ENCODE measurements at regions not wholly inside any gene's neighbourhood (a gene's known extent, or its start where the extent isn't known, plus 50 kb on each side); places are given as distances from the start of the nearest gene placed in this dataset.

DNA sequence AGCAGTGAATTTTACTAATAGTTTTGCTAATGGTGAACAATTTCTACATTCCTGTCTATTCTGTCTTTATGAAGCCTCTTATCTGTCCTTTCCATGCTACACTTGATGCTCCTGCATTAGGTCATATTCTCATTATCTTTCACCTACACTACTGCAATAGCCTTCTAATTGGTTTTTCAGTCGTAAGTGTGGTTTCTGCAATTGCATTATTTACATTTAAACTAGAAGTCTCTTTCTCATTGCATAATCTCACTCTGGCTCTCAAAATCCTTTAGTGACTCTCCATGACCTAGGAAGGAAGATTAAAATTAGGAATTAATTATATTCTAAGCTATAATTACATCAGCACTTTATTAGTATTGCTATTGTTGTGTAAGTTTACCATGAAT lies 686.5 kb downstream of the IGSF11 start:
- no peak overlapping the region for H4K5ac ChIP-seq (ENCODE audit: insufficient read length, low read depth, low read length)
- no peak for TF ChIP-seq TBP (IDR thresholded peaks at IDR 0.05; ENCODE audit: low read depth, low read length)
- TF ChIP-seq, protein P1, sequence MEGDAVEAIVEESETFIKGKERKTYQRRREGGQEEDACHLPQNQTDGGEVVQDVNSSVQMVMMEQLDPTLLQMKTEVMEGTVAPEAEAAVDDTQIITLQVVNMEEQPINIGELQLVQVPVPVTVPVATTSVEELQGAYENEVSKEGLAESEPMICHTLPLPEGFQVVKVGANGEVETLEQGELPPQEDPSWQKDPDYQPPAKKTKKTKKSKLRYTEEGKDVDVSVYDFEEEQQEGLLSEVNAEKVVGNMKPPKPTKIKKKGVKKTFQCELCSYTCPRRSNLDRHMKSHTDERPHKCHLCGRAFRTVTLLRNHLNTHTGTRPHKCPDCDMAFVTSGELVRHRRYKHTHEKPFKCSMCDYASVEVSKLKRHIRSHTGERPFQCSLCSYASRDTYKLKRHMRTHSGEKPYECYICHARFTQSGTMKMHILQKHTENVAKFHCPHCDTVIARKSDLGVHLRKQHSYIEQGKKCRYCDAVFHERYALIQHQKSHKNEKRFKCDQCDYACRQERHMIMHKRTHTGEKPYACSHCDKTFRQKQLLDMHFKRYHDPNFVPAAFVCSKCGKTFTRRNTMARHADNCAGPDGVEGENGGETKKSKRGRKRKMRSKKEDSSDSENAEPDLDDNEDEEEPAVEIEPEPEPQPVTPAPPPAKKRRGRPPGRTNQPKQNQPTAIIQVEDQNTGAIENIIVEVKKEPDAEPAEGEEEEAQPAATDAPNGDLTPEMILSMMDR (IDR thresholded peaks at IDR 0.05; ENCODE audit: control extremely low read depth in 1 of 3, insufficient read depth in 1 of 3, low read depth in 1 of 3, low read length in 3 of 3): no peak
- no peak for TF ChIP-seq SAP30 (IDR thresholded peaks at IDR 0.05; ENCODE audit: insufficient read depth, insufficient replicate concordance, low read length)
- no peak for TF ChIP-seq SP4 (IDR thresholded peaks at IDR 0.05; ENCODE audit: low read length)
- no peak for TF ChIP-seq ASH2L (IDR thresholded peaks at IDR 0.05; ENCODE audit: low read length)
- TF ChIP-seq HDAC6 (IDR thresholded peaks at IDR 0.05; ENCODE audit: low read depth, low read length): no peak
- no peak for TF ChIP-seq BRCA1 (IDR thresholded peaks at IDR 0.05; ENCODE audit: low read depth, low read length)
- no peak for TF ChIP-seq CHD1 (IDR thresholded peaks at IDR 0.05; ENCODE audit: low read depth, low read length)
- no peak for TF ChIP-seq NANOG (IDR thresholded peaks at IDR 0.05; ENCODE audit: insufficient read depth, low read depth, low read length, poor library complexity, severe bottlenecking)
- no peak for TF ChIP-seq MAX (IDR thresholded peaks at IDR 0.05)
- no peak for TF ChIP-seq SIX5 (IDR thresholded peaks at IDR 0.05; ENCODE audit: low read depth, low read length)
- no peak for TF ChIP-seq MAFK (IDR thresholded peaks at IDR 0.05; ENCODE audit: low read depth, low read length)

More for the DNA sequence above, 686.5 kb downstream of the IGSF11 start:
- no peaks in the 10 kb centered on the region for H3K79me1 ChIP-seq (ENCODE audit: low read depth, low read length)
- FAIRE-seq: no peak
- H3K23ac ChIP-seq (ENCODE audit: insufficient read length): no peak overlapping the region
- CTCF ChIA-PET (ENCODE audit: partially characterized antibody): no interaction called here
- no peak overlapping the region for H2BK20ac ChIP-seq (ENCODE audit: low read length)
- no peak overlapping the region for H4K8ac ChIP-seq (ENCODE audit: extremely low read depth, insufficient read depth, low read length)
- H2BK5ac ChIP-seq (ENCODE audit: low read depth, low read length): no peak overlapping the region
- no peak overlapping the region for H3K14ac ChIP-seq (ENCODE audit: insufficient read length)
- H3K4me2 ChIP-seq (ENCODE audit: insufficient read depth in 1 of 2, low read depth in 2 of 2, low read length in 2 of 2): no peak overlapping the region
- no peaks in the 10 kb centered on the region for H3K27me3 ChIP-seq (replicated peaks in 1 of 4; ENCODE audit: control insufficient read depth in 3 of 4, extremely low read depth in 1 of 4, insufficient read depth in 3 of 4, low read length in 3 of 4)
- no peak overlapping the region for H3K27ac ChIP-seq (ENCODE audit: low read depth, low read length)
- no peak overlapping the region for H2BK120ac ChIP-seq (replicated peaks; ENCODE audit: low read depth, low read length)
- no peak overlapping the region for H4K91ac ChIP-seq (replicated peaks; ENCODE audit: insufficient read length, low read length)
- no peaks in the 10 kb centered on the region for H4K20me1 ChIP-seq (replicated peaks in 1 of 2; ENCODE audit: control insufficient read depth in 1 of 2, insufficient read depth in 2 of 2, low read length in 2 of 2)
- H3K36me3 ChIP-seq (ENCODE audit: control insufficient read depth in 2 of 4, insufficient read depth in 4 of 4, low read length in 3 of 4): no peaks in the 10 kb centered on the region
- H3K9me3 ChIP-seq (ENCODE audit: insufficient read depth in 2 of 2, low read depth in 1 of 2, low read length in 1 of 2): no peaks in the 10 kb centered on the region; a peak in 2 of 4 replicates
- POLR2A ChIA-PET (ENCODE audit: partially characterized antibody): no interaction called here
- no peak overlapping the region for H2AFZ ChIP-seq (ENCODE audit: low read length)
- no peaks in the 10 kb centered on the region for H3K4me1 ChIP-seq (replicated peaks in 1 of 4; ENCODE audit: control insufficient read depth in 3 of 4, insufficient read depth in 4 of 4, low read length in 3 of 4)
- H3K4me3 ChIP-seq (ENCODE audit: extremely low read depth in 1 of 4, insufficient read depth in 2 of 4, low read depth in 3 of 4, low read length in 4 of 4): no peak overlapping the region
- no peak overlapping the region for H3K4ac ChIP-seq (replicated peaks; ENCODE audit: insufficient read length, low read depth, low read length)
- DNase-seq (ENCODE audit: low read depth in 1 of 2, low spot score in 2 of 2): no peak
- no peaks in the 10 kb centered on the region for H3K79me2 ChIP-seq (ENCODE audit: control insufficient read depth in 1 of 2, insufficient read depth in 2 of 2, low read length in 2 of 2)
- no peak overlapping the region for H2BK12ac ChIP-seq (ENCODE audit: low read depth, low read length)
- H2BK15ac ChIP-seq (ENCODE audit: low read length): no peak overlapping the region
- no peak overlapping the region for H3K56ac ChIP-seq (replicated peaks; ENCODE audit: insufficient read length, low read depth, low read length)
- 82% methylated on average over 1 of the region's 1 CpG; no CpG with 5 or more reads in 1 of the 2 experiments for WGBS, 2 experiments (ENCODE audit: extremely low coverage in 1 of 2, insufficient coverage in 1 of 2, insufficient read length in 1 of 2, insufficient replicate concordance in 2 of 2, low coverage in 1 of 2, low lambda C conversion rate in 2 of 2, missing lambda C conversion rate in 1 of 2)
- H2AK5ac ChIP-seq (ENCODE audit: low read depth, low read length): no peak overlapping the region
- H3K18ac ChIP-seq (ENCODE audit: extremely low read depth, low read length): no peak overlapping the region
- no peaks in the 10 kb centered on the region for H3K23me2 ChIP-seq (ENCODE audit: low read depth, low read length)
- H3K9ac ChIP-seq (replicated peaks in 1 of 4; ENCODE audit: extremely low read depth in 1 of 4, low read depth in 3 of 4, low read length in 3 of 4): no peak overlapping the region
